ENCODE measurements at regions not wholly inside any gene's neighbourhood (a gene's known extent, or its start where the extent isn't known, plus 50 kb on each side); places are given as distances from the start of the nearest gene placed in this dataset.
"Not testable (repeated sequence)": the region's sequence is repeated elsewhere in the genome, so short reads cannot be mapped to it uniquely, and the experiment has no call there.

GRCh38 chr14:53252141-53252540, 99.0 kb upstream of the DDHD1 start:
- FAIRE-seq = no peak

- FAIRE-seq = no peak
Observed at GRCh38 chr14:53249059-53249458, 95.9 kb upstream of the DDHD1 start.

GRCh38 chr14:53247596-53248370, 94.7 kb upstream of the DDHD1 start:
- no peak for FAIRE-seq

GRCh38 chr14:53242898-53243297, 89.8 kb upstream of the DDHD1 start:
- FAIRE-seq = not testable (repeated sequence)

GRCh38 chr14:53237488-53237887, 84.4 kb upstream of the DDHD1 start:
- no peak for FAIRE-seq

- no peak for FAIRE-seq
Observed at GRCh38 chr14:53236708-53237107, 83.6 kb upstream of the DDHD1 start.

- no peak for FAIRE-seq
Observed at GRCh38 chr14:53231171-53231570, 78.0 kb upstream of the DDHD1 start.

GRCh38 chr14:53228966-53229365, 75.8 kb upstream of the DDHD1 start:
- FAIRE-seq = no peak

GRCh38 chr14:53227154-53227718, 74.1 kb upstream of the DDHD1 start:
- no peak for FAIRE-seq

GRCh38 chr14:53226553-53226952, 73.4 kb upstream of the DDHD1 start:
- FAIRE-seq = no peak

- no peak for FAIRE-seq
Observed at GRCh38 chr14:53220914-53221313, 67.8 kb upstream of the DDHD1 start.

GRCh38 chr14:53218161-53218560, 65.0 kb upstream of the DDHD1 start:
- FAIRE-seq = no peak

GRCh38 chr14:53217316-53217994, 64.3 kb upstream of the DDHD1 start:
- no peak for FAIRE-seq

- not testable (repeated sequence) for FAIRE-seq
Observed at GRCh38 chr14:53216955-53217315, 63.8 kb upstream of the DDHD1 start.

- FAIRE-seq = not testable (repeated sequence)
Observed at GRCh38 chr14:53216478-53216877, 63.4 kb upstream of the DDHD1 start.

- no peak for FAIRE-seq
Observed at GRCh38 chr14:53215101-53215500, 62.0 kb upstream of the DDHD1 start.

GRCh38 chr14:53214384-53214783, 61.3 kb upstream of the DDHD1 start:
- FAIRE-seq = no peak

GRCh38 chr14:53213761-53214160, 60.6 kb upstream of the DDHD1 start:
- FAIRE-seq = no peak

- no peak for FAIRE-seq
Observed at GRCh38 chr14:53209370-53209769, 56.2 kb upstream of the DDHD1 start.
